ENCODE measurements at regions not wholly inside any gene's neighbourhood (a gene's known extent, or its start where the extent isn't known, plus 50 kb on each side); places are given as distances from the start of the nearest gene placed in this dataset.

DNA sequence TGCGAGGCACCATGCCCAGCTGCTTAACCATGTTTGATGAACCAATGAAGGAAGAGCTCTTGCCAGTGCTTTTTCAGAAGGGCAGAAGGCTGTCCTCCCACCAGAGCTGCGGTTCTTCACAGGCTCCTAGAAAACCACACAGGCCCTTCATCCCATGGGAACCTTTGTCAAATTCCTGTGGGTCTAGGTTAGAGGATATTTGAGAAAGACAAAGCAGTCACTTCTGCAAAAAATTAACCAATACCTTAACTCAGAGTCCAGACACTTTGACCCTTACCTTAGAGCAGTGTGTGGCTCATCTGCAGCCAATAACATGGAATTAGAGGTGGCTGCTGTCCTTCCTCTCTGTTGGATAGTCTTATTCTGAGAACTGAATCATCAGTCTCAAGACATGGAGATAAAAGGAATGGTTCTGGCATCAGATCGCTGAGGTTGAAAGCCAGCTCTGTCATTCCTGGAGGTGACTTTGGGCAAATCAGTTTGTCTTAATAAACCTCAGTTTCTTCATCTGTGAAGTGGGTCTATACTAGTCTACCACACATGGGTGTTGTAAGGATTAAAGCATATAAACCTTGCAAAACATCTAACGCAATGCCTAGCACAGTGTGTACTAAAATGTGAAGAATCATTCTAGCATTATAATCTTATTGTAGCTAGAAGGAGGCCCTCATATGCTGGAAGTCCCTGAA lies 65.1 kb upstream of the PIP4K2A start:
- POLR2A ChIA-PET: no interaction called here
- WGBS (ENCODE audit: low lambda C conversion rate): 89% methylated on average over 4 of the region's 4 CpGs
- CTCF ChIA-PET: no interaction called here

More for the DNA sequence above, 65.1 kb upstream of the PIP4K2A start:
- H3K27ac ChIP-seq (ENCODE audit: low read depth in 2 of 2, low read length in 1 of 2): no peak overlapping the region
- peaks cover 0 to 7% of the 10 kb centered on the region in 2 experiments; a peak in 1 of 4 replicates for H3K4me1 ChIP-seq (ENCODE audit: control insufficient read depth in 1 of 2, insufficient read depth in 2 of 2, low read depth in 1 of 2, low read length in 1 of 2)
- H3K4me3 ChIP-seq (ENCODE audit: low read depth in 2 of 2, low read length in 1 of 2): no peak overlapping the region
- H3K79me2 ChIP-seq (ENCODE audit: insufficient read depth): no peaks in the 10 kb centered on the region
- H3K9me3 ChIP-seq: no peaks in the 10 kb centered on the region
- no peak overlapping the region for H3K4me2 ChIP-seq
- H3K27me3 ChIP-seq (ENCODE audit: insufficient read depth): no peaks in the 10 kb centered on the region
- no peaks in the 10 kb centered on the region for H3F3A ChIP-seq (replicated peaks; ENCODE audit: insufficient read depth)
- H3K9me2 ChIP-seq: no peaks in the 10 kb centered on the region
- no peak overlapping the region for H2AFZ ChIP-seq (ENCODE audit: low read depth)
- H3K9ac ChIP-seq: no peak overlapping the region
- no peaks in the 10 kb centered on the region for H4K20me1 ChIP-seq (ENCODE audit: insufficient read depth)
- DNase-seq: no peak
- H3K36me3 ChIP-seq (replicated peaks in 1 of 2; ENCODE audit: control insufficient read depth in 1 of 2, insufficient read depth in 2 of 2, low read length in 1 of 2): no peaks in the 10 kb centered on the region
- no peak for TF ChIP-seq MXI1 (IDR thresholded peaks at IDR 0.05; ENCODE audit: low read depth, low read length)
- no peak for TF ChIP-seq CHD2 (IDR thresholded peaks at IDR 0.05; ENCODE audit: low read length, partially characterized antibody)
- no peak for TF ChIP-seq TCF12 (IDR thresholded peaks at IDR 0.05)
- no peak for TF ChIP-seq EZH2phosphoT487 (IDR thresholded peaks at IDR 0.05; ENCODE audit: borderline replicate concordance, low read depth)
- no peak for TF ChIP-seq RCOR1 (IDR thresholded peaks at IDR 0.05; ENCODE audit: low read length)
- TF ChIP-seq, protein P1, sequence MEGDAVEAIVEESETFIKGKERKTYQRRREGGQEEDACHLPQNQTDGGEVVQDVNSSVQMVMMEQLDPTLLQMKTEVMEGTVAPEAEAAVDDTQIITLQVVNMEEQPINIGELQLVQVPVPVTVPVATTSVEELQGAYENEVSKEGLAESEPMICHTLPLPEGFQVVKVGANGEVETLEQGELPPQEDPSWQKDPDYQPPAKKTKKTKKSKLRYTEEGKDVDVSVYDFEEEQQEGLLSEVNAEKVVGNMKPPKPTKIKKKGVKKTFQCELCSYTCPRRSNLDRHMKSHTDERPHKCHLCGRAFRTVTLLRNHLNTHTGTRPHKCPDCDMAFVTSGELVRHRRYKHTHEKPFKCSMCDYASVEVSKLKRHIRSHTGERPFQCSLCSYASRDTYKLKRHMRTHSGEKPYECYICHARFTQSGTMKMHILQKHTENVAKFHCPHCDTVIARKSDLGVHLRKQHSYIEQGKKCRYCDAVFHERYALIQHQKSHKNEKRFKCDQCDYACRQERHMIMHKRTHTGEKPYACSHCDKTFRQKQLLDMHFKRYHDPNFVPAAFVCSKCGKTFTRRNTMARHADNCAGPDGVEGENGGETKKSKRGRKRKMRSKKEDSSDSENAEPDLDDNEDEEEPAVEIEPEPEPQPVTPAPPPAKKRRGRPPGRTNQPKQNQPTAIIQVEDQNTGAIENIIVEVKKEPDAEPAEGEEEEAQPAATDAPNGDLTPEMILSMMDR (IDR thresholded peaks at IDR 0.05): no peak
- no peak for TF ChIP-seq RFX5 (IDR thresholded peaks at IDR 0.05; ENCODE audit: low read length)
- TF ChIP-seq, protein P2, sequence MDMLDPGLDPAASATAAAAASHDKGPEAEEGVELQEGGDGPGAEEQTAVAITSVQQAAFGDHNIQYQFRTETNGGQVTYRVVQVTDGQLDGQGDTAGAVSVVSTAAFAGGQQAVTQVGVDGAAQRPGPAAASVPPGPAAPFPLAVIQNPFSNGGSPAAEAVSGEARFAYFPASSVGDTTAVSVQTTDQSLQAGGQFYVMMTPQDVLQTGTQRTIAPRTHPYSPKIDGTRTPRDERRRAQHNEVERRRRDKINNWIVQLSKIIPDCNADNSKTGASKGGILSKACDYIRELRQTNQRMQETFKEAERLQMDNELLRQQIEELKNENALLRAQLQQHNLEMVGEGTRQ (IDR thresholded peaks at IDR 0.05; ENCODE audit: borderline replicate concordance, low read depth, low read length): no peak
- TF ChIP-seq, protein P3, sequence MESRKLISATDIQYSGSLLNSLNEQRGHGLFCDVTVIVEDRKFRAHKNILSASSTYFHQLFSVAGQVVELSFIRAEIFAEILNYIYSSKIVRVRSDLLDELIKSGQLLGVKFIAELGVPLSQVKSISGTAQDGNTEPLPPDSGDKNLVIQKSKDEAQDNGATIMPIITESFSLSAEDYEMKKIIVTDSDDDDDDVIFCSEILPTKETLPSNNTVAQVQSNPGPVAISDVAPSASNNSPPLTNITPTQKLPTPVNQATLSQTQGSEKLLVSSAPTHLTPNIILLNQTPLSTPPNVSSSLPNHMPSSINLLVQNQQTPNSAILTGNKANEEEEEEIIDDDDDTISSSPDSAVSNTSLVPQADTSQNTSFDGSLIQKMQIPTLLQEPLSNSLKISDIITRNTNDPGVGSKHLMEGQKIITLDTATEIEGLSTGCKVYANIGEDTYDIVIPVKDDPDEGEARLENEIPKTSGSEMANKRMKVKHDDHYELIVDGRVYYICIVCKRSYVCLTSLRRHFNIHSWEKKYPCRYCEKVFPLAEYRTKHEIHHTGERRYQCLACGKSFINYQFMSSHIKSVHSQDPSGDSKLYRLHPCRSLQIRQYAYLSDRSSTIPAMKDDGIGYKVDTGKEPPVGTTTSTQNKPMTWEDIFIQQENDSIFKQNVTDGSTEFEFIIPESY (IDR thresholded peaks at IDR 0.05; ENCODE audit: borderline replicate concordance, low read depth): no peak
- TF ChIP-seq NRF1 (IDR thresholded peaks at IDR 0.05; ENCODE audit: low read depth, low read length): no peak
- TF ChIP-seq SIN3A (IDR thresholded peaks at IDR 0.05; ENCODE audit: borderline replicate concordance, low read depth, low read length): no peak
- TF ChIP-seq MEF2A (IDR thresholded peaks at IDR 0.05; ENCODE audit: borderline replicate concordance, low read depth): no peak
- TF ChIP-seq, protein P4, sequence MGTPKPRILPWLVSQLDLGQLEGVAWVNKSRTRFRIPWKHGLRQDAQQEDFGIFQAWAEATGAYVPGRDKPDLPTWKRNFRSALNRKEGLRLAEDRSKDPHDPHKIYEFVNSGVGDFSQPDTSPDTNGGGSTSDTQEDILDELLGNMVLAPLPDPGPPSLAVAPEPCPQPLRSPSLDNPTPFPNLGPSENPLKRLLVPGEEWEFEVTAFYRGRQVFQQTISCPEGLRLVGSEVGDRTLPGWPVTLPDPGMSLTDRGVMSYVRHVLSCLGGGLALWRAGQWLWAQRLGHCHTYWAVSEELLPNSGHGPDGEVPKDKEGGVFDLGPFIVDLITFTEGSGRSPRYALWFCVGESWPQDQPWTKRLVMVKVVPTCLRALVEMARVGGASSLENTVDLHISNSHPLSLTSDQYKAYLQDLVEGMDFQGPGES (IDR thresholded peaks at IDR 0.05; ENCODE audit: low read depth, low read length): no peak
- TF ChIP-seq YY1 (IDR thresholded peaks at IDR 0.05; ENCODE audit: low read depth): no peak
- TF ChIP-seq TAF1 (IDR thresholded peaks at IDR 0.05; ENCODE audit: borderline replicate concordance, low read depth, low read length): no peak
- no peak for TF ChIP-seq RAD21 (IDR thresholded peaks at IDR 0.05; ENCODE audit: low read length)

Measured in SK-N-SH (cell line).